Nephron (organoid): ENCODE measurements at regions not wholly inside any gene's neighbourhood (a gene's known extent, or its start where the extent isn't known, plus 50 kb on each side); places are given as distances from the start of the nearest gene placed in this dataset.
"Not testable (repeated sequence)": the region's sequence is repeated elsewhere in the genome, so short reads cannot be mapped to it uniquely, and the experiment has no call there.

Experiments used
- H3K27ac Mint-ChIP-seq, 3 experiments: 2 replicates each; pipeline ENCODE4 v1.8.0; 2020; ENCODE audit warnings: mixed read lengths in 3 of 3, mild to moderate bottlenecking in 2 of 3, moderate library complexity in 1 of 3
- H3K27me3 Mint-ChIP-seq: 2 replicates; pipeline ENCODE4 v1.8.0; 2021; ENCODE audit warnings: low read depth, mild to moderate bottlenecking, moderate library complexity, mixed read lengths
- H3K36me3 Mint-ChIP-seq: 2 replicates; pipeline ENCODE4 v1.8.0; 2020; ENCODE audit warnings: low read depth, mixed read lengths
- H3K4me1 Mint-ChIP-seq: 2 replicates; pipeline ENCODE4 v1.8.0; 2020; ENCODE audit warnings: mixed read lengths
- H3K4me3 Mint-ChIP-seq, 3 experiments: 2 replicates each; pipeline ENCODE4 v1.8.0; 2020; ENCODE audit warnings: mild to moderate bottlenecking in 3 of 3, mixed read lengths in 3 of 3, moderate library complexity in 2 of 3
- H3K9me3 Mint-ChIP-seq: 2 replicates; pipeline ENCODE4 v1.8.0; 2020; ENCODE audit warnings: mixed read lengths
- TF ChIP-seq, protein P1 (sequence below), 3 experiments: fragments of 200-600 bp; sonication (generic); IDR thresholded peaks; one replicate each; pipeline ENCODE4 v1.5.0; 2021; ENCODE audit warnings: antibody characterized with exemption in 3 of 3; ENCODE audit not compliant: unreplicated experiment in 3 of 3

DNA sequence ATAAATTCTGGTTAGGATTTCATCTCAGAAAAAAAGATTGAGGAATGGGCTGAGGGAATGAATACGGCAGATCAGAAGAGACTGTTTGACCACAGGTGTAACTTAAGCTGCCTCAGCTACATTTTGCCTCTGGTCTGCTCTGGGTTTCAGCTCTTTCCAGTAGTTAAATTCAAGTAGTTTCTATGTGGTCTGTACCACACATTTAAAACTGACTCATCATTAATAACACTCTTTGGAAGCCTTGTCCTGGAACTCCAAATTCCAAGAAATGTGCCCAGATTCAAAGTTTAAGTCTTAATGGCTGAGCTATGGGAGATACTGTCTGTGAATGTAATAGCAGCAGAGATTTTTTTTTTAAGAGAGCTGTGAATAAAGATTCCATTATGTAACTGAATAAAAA, 133.1 kb upstream of the IGSF10 start:
- Mint-ChIP-seq H3K27ac (no peak overlapping the region), H3K9me3 (no peaks in the 10 kb centered on the region), H3K4me3 (no peak overlapping the region), H3K27me3 (no peaks in the 10 kb centered on the region), H3K36me3 (no peaks in the 10 kb centered on the region), H3K4me1 (no peaks in the 10 kb centered on the region)
- TF ChIP-seq, protein P1, sequence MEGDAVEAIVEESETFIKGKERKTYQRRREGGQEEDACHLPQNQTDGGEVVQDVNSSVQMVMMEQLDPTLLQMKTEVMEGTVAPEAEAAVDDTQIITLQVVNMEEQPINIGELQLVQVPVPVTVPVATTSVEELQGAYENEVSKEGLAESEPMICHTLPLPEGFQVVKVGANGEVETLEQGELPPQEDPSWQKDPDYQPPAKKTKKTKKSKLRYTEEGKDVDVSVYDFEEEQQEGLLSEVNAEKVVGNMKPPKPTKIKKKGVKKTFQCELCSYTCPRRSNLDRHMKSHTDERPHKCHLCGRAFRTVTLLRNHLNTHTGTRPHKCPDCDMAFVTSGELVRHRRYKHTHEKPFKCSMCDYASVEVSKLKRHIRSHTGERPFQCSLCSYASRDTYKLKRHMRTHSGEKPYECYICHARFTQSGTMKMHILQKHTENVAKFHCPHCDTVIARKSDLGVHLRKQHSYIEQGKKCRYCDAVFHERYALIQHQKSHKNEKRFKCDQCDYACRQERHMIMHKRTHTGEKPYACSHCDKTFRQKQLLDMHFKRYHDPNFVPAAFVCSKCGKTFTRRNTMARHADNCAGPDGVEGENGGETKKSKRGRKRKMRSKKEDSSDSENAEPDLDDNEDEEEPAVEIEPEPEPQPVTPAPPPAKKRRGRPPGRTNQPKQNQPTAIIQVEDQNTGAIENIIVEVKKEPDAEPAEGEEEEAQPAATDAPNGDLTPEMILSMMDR (IDR thresholded peaks at IDR 0.05; ENCODE audit: unreplicated experiment in 3 of 3): no peak

DNA sequence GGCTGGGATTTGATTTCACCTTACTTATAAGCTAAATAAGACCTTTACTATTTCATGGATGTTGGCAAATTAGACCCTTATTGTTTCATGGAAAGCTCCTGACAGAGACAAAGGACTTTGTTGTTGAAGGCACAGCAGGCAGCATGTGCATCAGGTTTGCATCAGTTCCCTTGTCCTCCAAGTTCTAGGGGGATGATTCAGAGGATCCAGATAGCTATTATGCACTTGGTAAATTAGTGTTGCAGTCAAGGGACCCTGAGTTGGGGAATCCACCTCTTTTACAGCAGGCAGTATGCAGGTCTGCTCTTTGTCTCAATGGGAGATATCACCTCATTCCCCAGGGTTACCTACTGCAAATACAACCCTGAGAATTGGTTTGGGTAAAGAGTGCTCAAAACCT, 131.4 kb upstream of the IGSF10 start:
- no peak overlapping the region for H3K27ac Mint-ChIP-seq
- TF ChIP-seq, protein P1 (IDR thresholded peaks at IDR 0.05; ENCODE audit: unreplicated experiment in 3 of 3): no peak
- H3K36me3 Mint-ChIP-seq: no peaks in the 10 kb centered on the region
- H3K4me3 Mint-ChIP-seq: no peak overlapping the region
- H3K9me3 Mint-ChIP-seq: no peaks in the 10 kb centered on the region
- H3K4me1 Mint-ChIP-seq: no peaks in the 10 kb centered on the region
- no peaks in the 10 kb centered on the region for H3K27me3 Mint-ChIP-seq

DNA sequence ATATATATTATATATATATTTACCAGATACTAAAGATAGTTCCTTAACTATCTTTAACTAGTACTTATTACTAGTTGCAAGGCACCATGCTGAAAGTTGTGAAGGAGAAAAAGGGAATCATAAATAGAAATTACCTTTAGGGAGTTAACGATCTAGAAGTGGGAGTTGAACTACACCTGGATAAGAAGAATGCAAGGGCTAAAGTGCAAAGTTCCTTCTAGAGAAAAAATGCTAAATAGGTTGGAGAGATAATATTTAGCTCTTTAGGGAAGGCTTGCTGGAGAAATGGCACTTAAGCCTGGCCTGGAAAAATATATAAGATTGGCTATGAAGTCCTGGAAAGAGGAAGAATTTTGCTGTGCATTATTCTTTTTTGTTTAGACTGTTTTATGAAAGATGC, 130.6 kb upstream of the IGSF10 start:
- Mint-ChIP-seq H3K4me3 (no peak overlapping the region), H3K4me1 (no peaks in the 10 kb centered on the region), H3K36me3 (no peaks in the 10 kb centered on the region), H3K27ac (peak overlapping the region in 1 of 3 experiments; percentile 7), H3K27me3 (no peaks in the 10 kb centered on the region), H3K9me3 (peaks cover 2% of the 10 kb centered on the region)
- TF ChIP-seq, protein P1 (IDR thresholded peaks at IDR 0.05; ENCODE audit: unreplicated experiment in 3 of 3): no peak

DNA sequence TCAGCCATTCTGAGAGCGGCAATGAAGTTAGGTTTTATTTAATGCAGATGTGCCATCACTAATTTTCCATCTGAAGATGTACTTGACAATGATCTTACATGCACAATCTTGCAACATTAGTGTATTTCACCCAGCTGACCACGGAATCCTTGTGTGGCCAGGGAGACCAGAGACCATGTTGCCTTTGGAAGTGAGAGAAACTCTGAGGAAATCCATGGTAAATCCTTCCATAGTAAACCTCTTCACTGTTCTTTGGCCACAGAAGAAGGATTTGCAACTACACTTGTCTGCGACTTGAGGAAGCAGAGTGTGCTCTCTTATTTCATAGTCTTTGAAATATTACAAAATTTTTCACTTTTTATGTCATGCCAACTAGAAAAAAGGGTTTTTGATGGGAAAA, 128.4 kb upstream of the IGSF10 start:
- TF ChIP-seq, protein P1 (IDR thresholded peaks at IDR 0.05; ENCODE audit: unreplicated experiment in 3 of 3): no peak
- Mint-ChIP-seq H3K27me3 (no peaks in the 10 kb centered on the region), H3K36me3 (no peaks in the 10 kb centered on the region), H3K4me3 (no peak overlapping the region), H3K9me3 (peaks cover 2% of the 10 kb centered on the region), H3K27ac (no peak overlapping the region), H3K4me1 (no peaks in the 10 kb centered on the region)

DNA sequence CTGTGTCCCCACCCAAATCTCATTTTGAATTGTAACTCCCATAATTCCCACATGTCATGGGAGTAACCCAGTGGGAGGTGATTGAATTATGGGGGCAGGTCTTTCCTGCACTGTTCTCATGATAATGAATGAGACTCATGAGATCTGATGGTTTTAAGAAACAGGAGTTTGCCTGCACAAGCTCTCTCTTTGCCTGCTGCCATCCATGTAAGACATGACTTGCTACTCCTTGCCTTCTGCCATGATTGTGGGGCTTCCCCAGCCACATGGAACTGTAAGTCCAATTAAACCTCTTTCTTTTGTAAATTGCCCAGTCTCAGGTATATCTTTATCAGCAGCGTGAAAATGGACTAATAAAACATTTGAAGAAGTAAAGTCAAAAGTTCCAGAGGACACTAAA, 126.8 kb upstream of the IGSF10 start:
- H3K36me3 Mint-ChIP-seq, H3K9me3 Mint-ChIP-seq, H3K4me1 Mint-ChIP-seq, H3K27ac Mint-ChIP-seq, H3K4me3 Mint-ChIP-seq, H3K27me3 Mint-ChIP-seq: not testable (repeated sequence)

DNA sequence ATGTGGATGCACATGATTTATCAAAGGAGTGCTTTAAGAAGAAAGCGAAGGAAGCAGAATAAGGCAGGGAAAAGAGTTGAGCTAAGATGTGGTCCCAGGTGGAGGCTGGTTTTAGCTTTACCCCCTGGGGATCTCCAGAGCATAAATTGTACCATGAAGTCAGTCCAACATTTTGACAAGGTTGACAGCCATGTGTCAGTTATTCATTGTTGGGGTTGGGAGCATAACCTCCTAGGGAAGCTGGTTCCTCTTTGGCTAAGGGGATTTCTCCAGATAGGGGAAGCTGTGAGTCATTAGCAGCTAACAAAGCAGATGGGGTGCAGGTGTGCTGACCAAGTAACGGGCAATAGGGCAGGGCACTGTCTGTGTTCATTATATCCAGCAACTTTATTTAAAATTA, 123.7 kb upstream of the IGSF10 start:
- Mint-ChIP-seq H3K27me3 (no peaks in the 10 kb centered on the region), H3K27ac (peak overlapping the region in 1 of 3 experiments; percentile 0), H3K4me1 (peaks cover 17% of the 10 kb centered on the region), H3K4me3 (no peak overlapping the region), H3K36me3 (no peaks in the 10 kb centered on the region), H3K9me3 (peaks cover 2% of the 10 kb centered on the region)
- TF ChIP-seq, protein P1 (IDR thresholded peaks at IDR 0.05; ENCODE audit: unreplicated experiment in 3 of 3): no peak
